Trophoblast cell (in vitro differentiated cells and primary cell): ENCODE measurements at regions not wholly inside any gene's neighbourhood (a gene's known extent, or its start where the extent isn't known, plus 50 kb on each side); places are given as distances from the start of the nearest gene placed in this dataset.

Source experiments
- DNase-seq, 2 donors: peaks; one replicate each; pipeline ENCODE4 v3.0.0-alpha.2; 2016
- H2AFZ ChIP-seq: 2 replicates; pipeline ENCODE4 v1.6.1; 2013; ENCODE audit warnings: low read length, moderate library complexity, mild to moderate bottlenecking; ENCODE audit not compliant: insufficient read depth, poor library complexity
- H2AK5ac ChIP-seq: 2 replicates; pipeline ENCODE4 v1.6.1; 2013; ENCODE audit warnings: mild to moderate bottlenecking, low read length
- H2BK120ac ChIP-seq: 2 replicates; pipeline ENCODE4 v1.6.1; 2013; ENCODE audit warnings: low read length, mild to moderate bottlenecking, moderate library complexity; ENCODE audit not compliant: insufficient read depth, poor library complexity
- H2BK12ac ChIP-seq: 2 replicates; pipeline ENCODE4 v1.6.1; 2013; ENCODE audit warnings: mild to moderate bottlenecking, low read length, moderate library complexity
- H2BK5ac ChIP-seq: 2 replicates; pipeline ENCODE4 v1.6.1; 2013; ENCODE audit warnings: low read length, low read depth, moderate library complexity, mild to moderate bottlenecking; ENCODE audit not compliant: poor library complexity
- H3K14ac ChIP-seq: 2 replicates; pipeline ENCODE4 v1.6.1; 2013; ENCODE audit warnings: mild to moderate bottlenecking, low read length
- H3K18ac ChIP-seq: 2 replicates; pipeline ENCODE4 v1.6.1; 2013; ENCODE audit warnings: mild to moderate bottlenecking, low read length
- H3K23ac ChIP-seq: 2 replicates; pipeline ENCODE4 v1.6.1; 2013; ENCODE audit warnings: low read length
- H3K27ac ChIP-seq: 2 replicates; pipeline ENCODE4 v1.5.1; 2013; ENCODE audit warnings: low read depth, mild to moderate bottlenecking, inconsistent platforms, low read length, moderate library complexity
- H3K27me3 ChIP-seq: 2 replicates; pipeline ENCODE4 v1.6.1; 2013; ENCODE audit warnings: inconsistent platforms, mild to moderate bottlenecking, low read length, moderate library complexity; ENCODE audit not compliant: insufficient read depth
- H3K36me3 ChIP-seq, 2 experiments: 1 replicate in 1 of 2; 2 replicates in 1 of 2; pipeline ENCODE4 v1.6.1; 2013; ENCODE audit warnings: low read length in 2 of 2, mild to moderate bottlenecking in 2 of 2, moderate library complexity in 1 of 2; ENCODE audit not compliant: insufficient read depth in 2 of 2, control insufficient read depth in 1 of 2
- H3K4ac ChIP-seq: 2 replicates; pipeline ENCODE4 v1.6.1; 2013; ENCODE audit warnings: low read depth, mild to moderate bottlenecking, low read length, moderate library complexity
- H3K4me1 ChIP-seq, 2 experiments: 1 replicate in 1 of 2; 2 replicates in 1 of 2; pipeline ENCODE4 v1.6.1; 2013; ENCODE audit warnings: low read length in 2 of 2, mild to moderate bottlenecking in 2 of 2, moderate library complexity in 1 of 2; ENCODE audit not compliant: insufficient read depth in 2 of 2, control insufficient read depth in 1 of 2
- H3K4me2 ChIP-seq: 2 replicates; pipeline ENCODE4 v1.6.1; 2013; ENCODE audit warnings: inconsistent platforms, mild to moderate bottlenecking, low read length, moderate library complexity
- H3K4me3 ChIP-seq: 2 replicates; pipeline ENCODE4 v1.5.1; 2013; ENCODE audit warnings: mild to moderate bottlenecking, low read depth, low read length, inconsistent platforms
- H3K79me1 ChIP-seq: one replicate; pipeline ENCODE4 v1.6.1; 2013; ENCODE audit warnings: low read length
- H3K79me2 ChIP-seq: 2 replicates; pipeline ENCODE4 v1.6.1; 2013; ENCODE audit warnings: low read length, mild to moderate bottlenecking; ENCODE audit not compliant: control insufficient read depth, insufficient read depth, poor library complexity
- H3K9ac ChIP-seq: 2 replicates; pipeline ENCODE4 v1.6.1; 2013; ENCODE audit warnings: mild to moderate bottlenecking, low read length
- H3K9me3 ChIP-seq: 2 replicates; pipeline ENCODE4 v1.6.1; 2013; ENCODE audit warnings: low read depth, mild to moderate bottlenecking, control low read depth, inconsistent platforms, low read length; ENCODE audit not compliant: insufficient read depth
- H4K12ac ChIP-seq: 2 replicates; pipeline ENCODE4 v1.6.1; 2013; ENCODE audit warnings: low read depth, mild to moderate bottlenecking, low read length, moderate library complexity
- H4K8ac ChIP-seq: 2 replicates; pipeline ENCODE4 v1.6.1; 2013; ENCODE audit warnings: low read depth, mild to moderate bottlenecking, low read length, moderate library complexity
- H4K91ac ChIP-seq: one replicate; pipeline ENCODE4 v1.6.1; 2013; ENCODE audit warnings: low read depth, mild to moderate bottlenecking, low read length, moderate library complexity
- WGBS: extraction: QIAGEN DNeasy Blood & Tissue Kit; methylation state at CpG from one replicate; pipeline ENCODE4 v1.1.7; 2013; ENCODE audit warnings: missing lambda C conversion rate; ENCODE audit not compliant: insufficient read length, insufficient coverage; ENCODE audit errors: extremely low coverage; 5-methylcytosine and 5-hydroxymethylcytosine counted together

- no peak overlapping the region for H2AK5ac ChIP-seq
- no peak overlapping the region for H3K14ac ChIP-seq
- H3K27ac ChIP-seq = no peak overlapping the region
- H3K18ac ChIP-seq = no peak overlapping the region
- WGBS = no CpG with 5 or more reads among the region's 3 CpGs
- no peak overlapping the region for H3K23ac ChIP-seq
- DNase-seq = no peak
- no peaks in the 10 kb centered on the region for H3K9me3 ChIP-seq
- H4K91ac ChIP-seq = no peak overlapping the region
- H3K36me3 ChIP-seq = no peaks in the 10 kb centered on the region
- no peak overlapping the region for H3K4me2 ChIP-seq
- no peak overlapping the region for H3K4me3 ChIP-seq
- H2BK5ac ChIP-seq = no peak overlapping the region
- no peak overlapping the region for H4K8ac ChIP-seq
- no peak overlapping the region for H4K12ac ChIP-seq
- H2AFZ ChIP-seq = no peak overlapping the region
- no peak overlapping the region for H2BK120ac ChIP-seq
- H3K4ac ChIP-seq = no peak overlapping the region
- H3K9ac ChIP-seq = no peak overlapping the region
- H3K79me2 ChIP-seq = no peaks in the 10 kb centered on the region
- no peak overlapping the region for H2BK12ac ChIP-seq
- H3K27me3 ChIP-seq = no peaks in the 10 kb centered on the region
- H3K79me1 ChIP-seq = no peaks in the 10 kb centered on the region
- no peaks in the 10 kb centered on the region for H3K4me1 ChIP-seq
Observed at GRCh38 chr18:39774957-39775598, 2180.0 kb upstream of the PIK3C3 start.

GRCh38 chr18:39773646-39774045, 2181.4 kb upstream of the PIK3C3 start:
- no peak overlapping the region for H4K8ac ChIP-seq
- no peak overlapping the region for H4K91ac ChIP-seq
- H3K36me3 ChIP-seq = no peaks in the 10 kb centered on the region
- no peaks in the 10 kb centered on the region for H3K4me1 ChIP-seq
- H3K4me2 ChIP-seq = no peak overlapping the region
- H2BK120ac ChIP-seq = no peak overlapping the region
- H3K9me3 ChIP-seq = no peaks in the 10 kb centered on the region
- no peak overlapping the region for H2BK12ac ChIP-seq
- H3K4me3 ChIP-seq = no peak overlapping the region
- no peaks in the 10 kb centered on the region for H3K79me1 ChIP-seq
- no peak overlapping the region for H2AFZ ChIP-seq
- no peak overlapping the region for H3K14ac ChIP-seq
- H3K9ac ChIP-seq = no peak overlapping the region
- no CpG with 5 or more reads among the region's 2 CpGs for WGBS
- no peak overlapping the region for H3K27ac ChIP-seq
- H3K27me3 ChIP-seq = no peaks in the 10 kb centered on the region
- H4K12ac ChIP-seq = no peak overlapping the region
- H2BK5ac ChIP-seq = no peak overlapping the region
- H3K18ac ChIP-seq = no peak overlapping the region
- no peak overlapping the region for H2AK5ac ChIP-seq
- no peak overlapping the region for H3K23ac ChIP-seq
- no peak for DNase-seq
- no peak overlapping the region for H3K4ac ChIP-seq
- no peaks in the 10 kb centered on the region for H3K79me2 ChIP-seq

- Histone ChIP-seq H4K12ac (no peak overlapping the region), H2BK120ac (no peak overlapping the region), H2AK5ac (no peak overlapping the region), H3K9ac (no peak overlapping the region), H3K18ac (no peak overlapping the region), H3K36me3 (no peaks in the 10 kb centered on the region), H3K4ac (no peak overlapping the region), H3K4me1 (no peaks in the 10 kb centered on the region), H3K14ac (no peak overlapping the region), H3K4me3 (no peak overlapping the region), H2BK5ac (no peak overlapping the region), H3K4me2 (no peak overlapping the region), H3K27me3 (no peaks in the 10 kb centered on the region), H4K91ac (no peak overlapping the region), H4K8ac (no peak overlapping the region), H3K79me1 (no peaks in the 10 kb centered on the region), H3K27ac (no peak overlapping the region), H2AFZ (no peak overlapping the region), H3K23ac (no peak overlapping the region), H3K79me2 (no peaks in the 10 kb centered on the region), H3K9me3 (no peaks in the 10 kb centered on the region), H2BK12ac (no peak overlapping the region)
- DNase-seq = no peak
- no CpG with 5 or more reads among the region's 1 CpG for WGBS
Observed at GRCh38 chr18:39772155-39772919, 2182.7 kb upstream of the PIK3C3 start.

- Histone ChIP-seq H3K4me1 (no peaks in the 10 kb centered on the region), H2BK120ac (no peak overlapping the region), H3K9me3 (no peaks in the 10 kb centered on the region), H3K79me1 (no peaks in the 10 kb centered on the region), H3K79me2 (no peaks in the 10 kb centered on the region), H2BK12ac (no peak overlapping the region), H3K4ac (no peak overlapping the region), H3K27ac (no peak overlapping the region), H3K27me3 (no peaks in the 10 kb centered on the region), H4K91ac (no peak overlapping the region), H2BK5ac (no peak overlapping the region), H3K14ac (no peak overlapping the region), H3K9ac (no peak overlapping the region), H3K18ac (no peak overlapping the region), H3K4me2 (no peak overlapping the region), H2AFZ (no peak overlapping the region), H3K4me3 (no peak overlapping the region), H3K23ac (no peak overlapping the region), H4K12ac (no peak overlapping the region), H4K8ac (no peak overlapping the region), H2AK5ac (no peak overlapping the region), H3K36me3 (no peaks in the 10 kb centered on the region)
- DNase-seq = no peak
- WGBS = no CpG with 5 or more reads among the region's 1 CpG
Observed at GRCh38 chr18:39770399-39770798, 2184.6 kb upstream of the PIK3C3 start.
